HG02938 (cell line): ENCODE measurements at regions not wholly inside any gene's neighbourhood (a gene's known extent, or its start where the extent isn't known, plus 50 kb on each side); places are given as distances from the start of the nearest gene placed in this dataset.

Source experiments
- ATAC-seq: cut with Tn5 transposase; IDR thresholded peaks from one replicate; pipeline ENCODE4 v1.9.1; 2021; ENCODE audit warnings: mild to moderate bottlenecking, moderate library complexity; ENCODE audit not compliant: unreplicated experiment

GRCh38 chr16:86632206-86632605 is 53.9 kb downstream of the FOXL1 start:
- no peak for ATAC-seq

GRCh38 chr16:86632944-86633343 is 54.6 kb downstream of the FOXL1 start:
- ATAC-seq, result no peak

- no peak for ATAC-seq
Observed at GRCh38 chr16:86634292-86634691, 55.9 kb downstream of the FOXL1 start.

GRCh38 chr16:86635176-86635876 is 57.0 kb downstream of the FOXL1 start:
- no peak for ATAC-seq

GRCh38 chr16:86635926-86636325 is 57.6 kb downstream of the FOXL1 start:
- ATAC-seq, result no peak

GRCh38 chr16:86637744-86638143 is 59.4 kb downstream of the FOXL1 start:
- ATAC-seq, result no peak

GRCh38 chr16:86638642-86639041 is 60.3 kb downstream of the FOXL1 start:
- ATAC-seq, result no peak

- no peak for ATAC-seq
Observed at GRCh38 chr16:86639354-86639753, 61.0 kb downstream of the FOXL1 start.

- no peak for ATAC-seq
Observed at GRCh38 chr16:86640265-86640843, 62.0 kb downstream of the FOXL1 start.

GRCh38 chr16:86642087-86642486 is 63.7 kb downstream of the FOXL1 start:
- no peak for ATAC-seq

- no peak for ATAC-seq
Observed at GRCh38 chr16:86643671-86644070, 65.3 kb downstream of the FOXL1 start.

GRCh38 chr16:86647561-86647960 is 69.2 kb downstream of the FOXL1 start:
- no peak for ATAC-seq

- ATAC-seq, result no peak
Observed at GRCh38 chr16:86649875-86650274, 71.5 kb downstream of the FOXL1 start.

GRCh38 chr16:86651013-86651627 is 72.8 kb downstream of the FOXL1 start:
- no peak for ATAC-seq

GRCh38 chr16:86651823-86652222 is 73.5 kb downstream of the FOXL1 start:
- ATAC-seq, result no peak

- ATAC-seq, result no peak
Observed at GRCh38 chr16:86653285-86654006, 75.1 kb downstream of the FOXL1 start.

- no peak for ATAC-seq
Observed at GRCh38 chr16:86657972-86658371, 79.6 kb downstream of the FOXL1 start.

GRCh38 chr16:86660623-86661022 is 82.3 kb downstream of the FOXL1 start:
- no peak for ATAC-seq

- ATAC-seq, result no peak
Observed at GRCh38 chr16:86661706-86662105, 83.4 kb downstream of the FOXL1 start.

GRCh38 chr16:86662195-86662594 is 83.8 kb downstream of the FOXL1 start:
- ATAC-seq, result no peak

- ATAC-seq, result no peak
Observed at GRCh38 chr16:86662740-86663139, 84.4 kb downstream of the FOXL1 start.
